Mesothelial cell of epicardium (in vitro differentiated cells): ENCODE measurements at regions not wholly inside any gene's neighbourhood (a gene's known extent, or its start where the extent isn't known, plus 50 kb on each side); places are given as distances from the start of the nearest gene placed in this dataset.

Experiments used
- DNase-seq, 2 experiments: peaks; one replicate each; pipeline ENCODE4 v3.0.0; 2021; ENCODE audit warnings: low spot score in 2 of 2; ENCODE audit not compliant: unreplicated experiment in 2 of 2
- H3K27ac Mint-ChIP-seq: 2 replicates; pipeline ENCODE4 v1.8.0; 2021; ENCODE audit warnings: mixed read lengths
- H3K27me3 Mint-ChIP-seq: 2 replicates; pipeline ENCODE4 v1.8.0; 2021; ENCODE audit warnings: low read depth, mixed read lengths
- H3K36me3 Mint-ChIP-seq: 2 replicates; pipeline ENCODE4 v1.8.0; 2021; ENCODE audit warnings: mixed read lengths
- H3K4me1 Mint-ChIP-seq: 2 replicates; pipeline ENCODE4 v1.8.0; 2021; ENCODE audit warnings: mixed read lengths
- H3K4me3 Mint-ChIP-seq: 2 replicates; pipeline ENCODE4 v1.8.0; 2021; ENCODE audit warnings: mild to moderate bottlenecking, moderate library complexity, mixed read lengths
- H3K9me3 Mint-ChIP-seq: 2 replicates; pipeline ENCODE4 v1.8.0; 2021; ENCODE audit warnings: mixed read lengths
- TF ChIP-seq, protein P1 (sequence below): fragments of 200-600 bp; sonication (generic); IDR thresholded peaks from one replicate; pipeline ENCODE4 v1.5.0; 2021; ENCODE audit warnings: antibody characterized with exemption; ENCODE audit not compliant: unreplicated experiment

DNA sequence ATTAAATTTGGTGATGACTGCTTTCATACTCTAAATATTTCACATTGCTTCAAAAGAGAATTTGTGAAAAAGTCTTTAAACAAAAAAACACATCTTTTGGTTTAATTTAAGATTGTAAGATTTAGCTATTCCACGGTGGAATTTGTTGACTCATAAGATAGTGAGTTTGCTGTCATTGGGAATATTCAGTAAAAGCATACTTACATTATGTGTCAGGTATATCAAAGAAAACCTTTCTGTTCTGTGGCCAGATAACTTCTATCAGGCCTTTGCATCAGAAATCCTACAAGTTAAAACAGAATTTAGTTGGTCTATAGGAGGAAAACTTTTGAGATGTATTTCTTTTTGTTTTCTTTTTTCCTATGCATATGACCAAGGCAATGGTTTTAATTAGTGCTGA is 148.8 kb upstream of the E2F7 start:
- no peak overlapping the region for H3K4me3 Mint-ChIP-seq
- H3K36me3 Mint-ChIP-seq: no peaks in the 10 kb centered on the region
- H3K27ac Mint-ChIP-seq: no peak overlapping the region
- TF ChIP-seq, protein P1, sequence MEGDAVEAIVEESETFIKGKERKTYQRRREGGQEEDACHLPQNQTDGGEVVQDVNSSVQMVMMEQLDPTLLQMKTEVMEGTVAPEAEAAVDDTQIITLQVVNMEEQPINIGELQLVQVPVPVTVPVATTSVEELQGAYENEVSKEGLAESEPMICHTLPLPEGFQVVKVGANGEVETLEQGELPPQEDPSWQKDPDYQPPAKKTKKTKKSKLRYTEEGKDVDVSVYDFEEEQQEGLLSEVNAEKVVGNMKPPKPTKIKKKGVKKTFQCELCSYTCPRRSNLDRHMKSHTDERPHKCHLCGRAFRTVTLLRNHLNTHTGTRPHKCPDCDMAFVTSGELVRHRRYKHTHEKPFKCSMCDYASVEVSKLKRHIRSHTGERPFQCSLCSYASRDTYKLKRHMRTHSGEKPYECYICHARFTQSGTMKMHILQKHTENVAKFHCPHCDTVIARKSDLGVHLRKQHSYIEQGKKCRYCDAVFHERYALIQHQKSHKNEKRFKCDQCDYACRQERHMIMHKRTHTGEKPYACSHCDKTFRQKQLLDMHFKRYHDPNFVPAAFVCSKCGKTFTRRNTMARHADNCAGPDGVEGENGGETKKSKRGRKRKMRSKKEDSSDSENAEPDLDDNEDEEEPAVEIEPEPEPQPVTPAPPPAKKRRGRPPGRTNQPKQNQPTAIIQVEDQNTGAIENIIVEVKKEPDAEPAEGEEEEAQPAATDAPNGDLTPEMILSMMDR: no peak
- H3K9me3 Mint-ChIP-seq: peaks cover 18% of the 10 kb centered on the region
- no peak for DNase-seq
- H3K4me1 Mint-ChIP-seq: no peaks in the 10 kb centered on the region
- no peaks in the 10 kb centered on the region for H3K27me3 Mint-ChIP-seq

DNA sequence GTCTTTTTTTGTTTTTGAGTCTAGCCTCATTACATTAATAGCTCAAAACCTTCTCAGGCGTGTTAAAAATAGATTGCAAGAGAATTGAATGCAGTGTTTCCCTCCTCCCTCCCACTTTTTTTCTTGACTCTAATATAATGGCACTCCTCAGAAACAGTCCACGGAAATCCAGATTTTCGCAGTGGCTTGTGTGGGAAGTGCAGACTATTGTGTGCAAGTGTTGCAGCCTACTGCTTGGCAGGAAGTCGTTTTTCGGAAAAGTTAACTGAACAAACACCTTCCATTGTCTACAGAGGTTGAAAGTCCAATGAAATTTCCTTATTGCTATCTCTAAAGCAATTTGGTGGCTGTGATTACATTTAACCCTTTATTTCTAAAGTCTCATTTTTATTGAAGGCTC is 147.9 kb upstream of the E2F7 start:
- no peak overlapping the region for H3K27ac Mint-ChIP-seq
- no peaks in the 10 kb centered on the region for H3K4me1 Mint-ChIP-seq
- H3K27me3 Mint-ChIP-seq: no peaks in the 10 kb centered on the region
- H3K4me3 Mint-ChIP-seq: no peak overlapping the region
- H3K9me3 Mint-ChIP-seq: peaks cover 18% of the 10 kb centered on the region
- no peaks in the 10 kb centered on the region for H3K36me3 Mint-ChIP-seq
- TF ChIP-seq, protein P1: no peak
- DNase-seq: no peak

DNA sequence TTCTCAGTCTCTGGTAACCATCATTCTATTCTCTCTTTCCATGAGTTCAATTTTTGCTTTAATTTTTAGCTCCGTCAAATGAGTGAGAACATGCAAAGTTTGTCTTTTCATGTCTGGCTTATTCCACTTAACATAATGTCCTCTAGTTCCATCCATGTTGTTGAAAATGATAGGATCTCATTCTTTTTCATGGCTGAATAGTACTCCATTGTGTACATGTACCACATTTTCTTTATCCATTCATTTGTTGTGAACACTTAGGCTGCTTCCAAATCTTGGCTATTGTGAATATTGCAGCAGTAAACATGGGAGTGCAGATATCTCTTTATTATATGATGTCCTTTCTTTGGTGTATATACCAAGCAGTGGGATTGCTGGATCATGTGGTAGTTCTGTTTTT is 145.4 kb upstream of the E2F7 start:
- DNase-seq: no peak
- Mint-ChIP-seq H3K9me3 (peaks cover 16% of the 10 kb centered on the region), H3K4me1 (no peaks in the 10 kb centered on the region), H3K36me3 (no peaks in the 10 kb centered on the region), H3K27me3 (no peaks in the 10 kb centered on the region), H3K4me3 (no peak overlapping the region), H3K27ac (no peak overlapping the region)
- TF ChIP-seq, protein P1: no peak

DNA sequence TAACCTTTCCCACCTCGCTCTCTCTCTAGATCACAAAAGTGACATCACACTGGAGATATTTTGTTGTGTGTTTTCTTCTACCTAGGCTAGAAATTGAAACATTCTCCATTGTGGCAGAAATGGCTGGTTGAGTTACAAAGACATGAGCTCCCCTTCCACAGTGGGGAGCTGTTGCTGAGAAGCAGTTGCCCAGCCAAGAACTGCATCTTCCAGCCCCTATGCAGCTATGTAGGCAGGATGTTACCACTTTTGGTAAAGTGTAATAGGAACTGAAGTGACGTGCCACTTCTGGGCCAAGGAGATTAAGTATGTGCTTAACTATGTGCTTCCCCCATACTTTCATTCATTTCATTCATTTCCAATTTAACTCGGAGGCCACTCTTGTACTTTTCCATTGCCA is 138.7 kb upstream of the E2F7 start:
- H3K27ac Mint-ChIP-seq: no peak overlapping the region
- no peak overlapping the region for H3K4me3 Mint-ChIP-seq
- peaks cover 6% of the 10 kb centered on the region for H3K27me3 Mint-ChIP-seq
- TF ChIP-seq, protein P1: no peak
- peaks cover 3% of the 10 kb centered on the region for H3K9me3 Mint-ChIP-seq
- no peaks in the 10 kb centered on the region for H3K4me1 Mint-ChIP-seq
- no peak for DNase-seq
- H3K36me3 Mint-ChIP-seq: no peaks in the 10 kb centered on the region

DNA sequence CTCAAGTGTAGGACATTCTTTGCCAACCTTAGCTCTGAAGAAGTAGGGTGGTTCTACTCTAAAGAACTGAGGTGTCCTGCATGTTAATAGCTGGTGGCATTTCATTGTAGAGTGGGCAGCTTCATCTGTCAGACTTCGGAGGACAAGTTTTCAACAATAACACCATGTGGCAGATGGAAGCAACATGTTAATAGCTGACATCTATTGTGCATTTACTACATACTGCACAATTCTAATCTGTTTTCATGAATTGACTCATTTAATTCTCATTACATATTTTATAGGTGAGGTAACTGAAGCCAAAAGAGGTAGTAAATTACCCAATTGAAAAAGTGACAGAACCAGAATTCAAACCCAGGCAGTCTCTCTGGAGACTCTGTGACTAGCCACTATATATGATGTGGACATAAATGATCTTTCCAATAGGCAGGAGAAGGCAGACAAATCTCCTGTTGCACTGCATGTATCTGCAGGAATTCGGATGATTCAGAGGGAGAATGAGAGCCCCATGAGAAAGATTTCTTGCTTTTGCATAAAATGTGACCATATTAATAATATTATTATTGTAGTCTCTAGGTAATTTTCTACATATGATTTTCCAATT is 137.2 kb upstream of the E2F7 start:
- DNase-seq: no peak
- TF ChIP-seq, protein P1: no peak
- H3K4me3 Mint-ChIP-seq: no peak overlapping the region

More for the DNA sequence above, 137.2 kb upstream of the E2F7 start:
- Mint-ChIP-seq H3K36me3 (no peaks in the 10 kb centered on the region), H3K27me3 (peaks cover 6% of the 10 kb centered on the region), H3K4me1 (no peaks in the 10 kb centered on the region), H3K27ac (no peak overlapping the region), H3K9me3 (peaks cover 6% of the 10 kb centered on the region)
